GM19372 (cell line): ENCODE measurements at regions not wholly inside any gene's neighbourhood (a gene's known extent, or its start where the extent isn't known, plus 50 kb on each side); places are given as distances from the start of the nearest gene placed in this dataset.

Experiments
- ATAC-seq: cut with Tn5 transposase; IDR thresholded peaks from one replicate; pipeline ENCODE4 v1.9.1; 2021; ENCODE audit warnings: mild to moderate bottlenecking, low read depth, moderate library complexity; ENCODE audit not compliant: unreplicated experiment

GRCh38 chr15:62941699-62942098 lies 100.8 kb upstream of the TPM1 start:
- ATAC-seq = no peak

DNA sequence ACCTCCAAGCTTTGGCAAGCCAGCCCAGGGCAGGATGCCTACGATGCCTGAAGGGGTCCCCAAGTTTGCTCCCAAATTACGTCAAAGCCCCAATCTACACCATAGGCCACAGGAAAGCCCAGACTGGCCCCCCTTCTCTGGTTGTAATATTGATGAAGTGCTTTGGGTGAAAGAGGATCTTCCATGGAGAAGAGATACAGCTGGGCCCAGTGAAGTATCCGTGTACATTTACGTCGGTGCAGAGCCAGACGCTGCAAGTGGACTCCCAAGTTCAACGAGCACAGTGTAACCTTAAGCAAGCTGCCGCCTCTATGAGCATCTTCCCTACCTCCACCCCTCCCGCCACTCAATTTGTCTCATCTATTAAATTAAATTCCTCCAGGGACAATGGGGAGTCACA lies 100.1 kb upstream of the TPM1 start:
- no peak for ATAC-seq

- no peak for ATAC-seq
Observed at GRCh38 chr15:62945063-62945462, 97.5 kb upstream of the TPM1 start.

DNA sequence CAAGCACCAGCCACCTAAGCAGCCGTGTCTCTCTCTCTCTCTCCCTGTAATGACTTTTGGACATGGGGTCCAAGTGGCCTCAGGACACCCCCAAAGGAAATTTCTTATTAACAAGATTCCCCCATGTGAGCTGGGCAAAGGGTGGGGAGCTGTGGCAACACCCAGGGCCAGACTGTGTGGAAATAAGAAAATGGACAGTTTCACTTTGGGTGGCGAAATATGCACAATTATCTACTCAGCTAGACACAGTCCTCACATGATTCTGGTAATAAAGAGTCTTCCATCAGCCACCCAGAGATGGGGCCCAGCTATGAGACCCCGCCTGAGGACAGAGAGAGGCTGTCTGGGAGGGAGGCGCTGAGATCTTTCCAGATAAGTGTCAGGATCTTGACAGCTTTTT lies 96.8 kb upstream of the TPM1 start:
- no peak for ATAC-seq

GRCh38 chr15:62946940-62947339 lies 95.6 kb upstream of the TPM1 start:
- no peak for ATAC-seq

- no peak for ATAC-seq
Observed at GRCh38 chr15:62950462-62950931, 92.0 kb upstream of the TPM1 start.

DNA sequence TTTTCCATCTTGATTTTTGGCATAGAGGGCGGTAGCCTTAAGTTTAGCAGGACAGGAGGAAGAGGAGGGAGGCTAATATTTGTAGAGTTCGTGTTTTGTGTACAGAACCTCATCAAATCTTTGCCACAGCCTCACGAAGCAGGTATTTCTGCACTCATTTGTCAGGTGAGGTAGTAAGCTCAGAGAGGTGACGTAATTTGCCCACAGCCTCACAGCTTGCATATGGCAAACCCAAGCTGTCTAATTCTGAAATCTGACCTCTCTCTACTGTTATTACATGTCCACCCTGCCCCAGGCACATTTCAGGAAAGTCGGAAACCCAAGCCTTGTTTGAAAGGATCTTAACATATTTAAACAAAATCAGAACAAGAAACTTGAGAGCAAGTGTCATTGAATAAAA lies 91.1 kb upstream of the TPM1 start:
- no peak for ATAC-seq

GRCh38 chr15:62953021-62953420 lies 89.5 kb upstream of the TPM1 start:
- ATAC-seq = no peak

DNA sequence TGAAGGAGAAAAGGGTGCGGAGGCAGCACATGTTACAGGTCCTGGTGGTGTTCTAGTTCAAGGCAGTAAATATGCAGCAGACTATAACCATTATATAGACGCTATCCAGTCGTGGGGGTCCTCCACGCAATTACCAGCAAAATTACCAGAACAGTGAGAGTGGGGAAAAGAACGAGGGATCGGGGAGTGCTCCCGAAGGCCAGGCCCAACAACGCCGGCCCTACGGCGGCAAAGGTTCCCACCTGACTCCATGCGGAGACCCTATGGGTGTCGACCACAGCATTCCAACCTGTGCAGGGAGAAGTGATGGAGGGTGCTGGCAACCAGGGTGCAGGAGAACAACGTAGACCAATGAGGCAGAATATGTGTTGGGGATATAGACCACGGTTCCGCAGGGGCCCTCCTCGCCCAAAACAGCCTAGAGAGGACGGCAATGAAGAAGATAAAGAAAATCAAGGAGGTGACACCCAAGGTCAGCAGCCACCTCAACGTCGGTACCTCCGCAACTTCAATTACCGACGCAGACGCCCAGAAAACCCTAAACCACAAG lies 89.0 kb upstream of the TPM1 start:
- no peak for ATAC-seq

DNA sequence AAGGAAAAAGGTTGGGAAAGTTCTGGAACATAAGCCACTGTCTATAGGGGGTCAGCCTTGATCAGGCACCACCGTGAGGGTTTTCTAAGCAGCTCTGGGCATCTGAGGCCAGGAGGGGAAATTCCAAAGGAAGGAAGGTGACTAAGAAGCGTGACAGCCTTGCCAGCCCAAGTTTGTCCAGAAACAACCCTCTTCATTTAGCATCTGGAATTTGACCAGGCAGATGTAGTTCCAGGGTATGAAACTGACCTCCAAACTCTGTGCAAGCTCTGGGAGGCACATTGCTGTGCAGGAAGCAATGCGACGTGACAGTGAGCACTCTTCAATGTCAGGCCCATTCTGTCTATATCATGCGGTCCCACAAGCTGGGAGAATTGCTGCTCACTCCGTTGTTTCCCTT lies 85.4 kb upstream of the TPM1 start:
- no peak for ATAC-seq

DNA sequence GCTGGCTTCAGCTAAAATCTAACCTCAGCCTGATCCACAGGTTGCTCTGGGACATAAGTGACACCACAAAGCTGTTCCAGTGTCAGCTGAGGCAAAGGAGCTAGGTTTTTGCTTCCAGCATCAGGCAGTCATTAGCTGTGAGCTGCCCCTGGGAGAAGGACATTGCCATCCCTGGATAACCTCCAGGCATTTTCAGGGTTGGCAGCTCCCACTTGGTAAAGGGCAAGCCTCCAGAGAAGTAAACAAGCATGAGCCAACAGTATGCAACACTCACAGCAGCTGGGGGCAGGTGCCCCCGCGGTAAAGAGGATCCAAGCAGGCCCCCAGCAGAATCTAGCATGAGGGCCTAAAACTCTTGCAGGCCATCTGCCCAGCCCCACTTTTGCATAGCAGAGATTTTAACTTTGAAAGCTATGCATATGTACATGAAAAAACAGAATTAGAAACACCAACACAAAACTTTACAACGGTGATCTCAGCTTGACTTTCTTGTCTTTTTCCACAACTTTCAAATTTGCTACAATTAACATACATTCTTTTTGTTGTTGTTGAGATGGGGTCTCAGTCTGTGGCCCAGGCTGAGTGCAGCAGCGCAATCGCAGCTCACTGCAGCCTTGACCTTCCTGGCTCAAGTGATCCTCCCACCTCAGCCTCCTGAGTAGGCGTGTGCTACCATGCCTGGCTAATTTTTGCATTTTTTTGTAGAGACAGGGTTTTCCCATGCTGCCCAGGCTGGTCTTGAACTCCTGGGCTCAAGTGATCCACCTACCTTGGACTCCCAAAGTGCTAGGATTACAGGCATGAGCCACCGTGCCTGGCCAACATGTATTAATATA lies 83.8 kb upstream of the TPM1 start:
- ATAC-seq = no peak

DNA sequence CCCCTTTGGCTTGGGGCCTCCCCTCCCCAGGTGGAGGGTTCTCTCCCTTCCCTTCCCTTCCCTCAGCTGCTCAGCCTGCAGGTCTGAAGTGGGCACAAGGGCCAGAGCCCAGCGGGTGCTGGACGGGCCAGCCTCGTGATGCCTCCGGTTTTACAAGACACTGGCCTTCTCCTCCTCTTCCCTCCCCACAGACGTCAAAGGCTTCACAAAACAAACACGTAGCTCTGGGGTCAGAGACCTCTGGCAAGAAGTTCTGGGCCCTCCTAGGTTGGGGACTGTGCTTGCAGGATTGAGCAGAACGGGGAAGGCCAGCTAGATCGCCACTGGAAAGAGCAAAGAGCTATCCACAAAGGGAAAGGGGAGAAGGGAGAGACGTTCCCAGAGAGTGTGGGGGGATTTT lies 81.4 kb upstream of the TPM1 start:
- ATAC-seq = no peak

GRCh38 chr15:62962101-62962995 lies 80.2 kb upstream of the TPM1 start:
- ATAC-seq = no peak

- ATAC-seq = no peak
Observed at GRCh38 chr15:62964251-62964650, 78.3 kb upstream of the TPM1 start.

DNA sequence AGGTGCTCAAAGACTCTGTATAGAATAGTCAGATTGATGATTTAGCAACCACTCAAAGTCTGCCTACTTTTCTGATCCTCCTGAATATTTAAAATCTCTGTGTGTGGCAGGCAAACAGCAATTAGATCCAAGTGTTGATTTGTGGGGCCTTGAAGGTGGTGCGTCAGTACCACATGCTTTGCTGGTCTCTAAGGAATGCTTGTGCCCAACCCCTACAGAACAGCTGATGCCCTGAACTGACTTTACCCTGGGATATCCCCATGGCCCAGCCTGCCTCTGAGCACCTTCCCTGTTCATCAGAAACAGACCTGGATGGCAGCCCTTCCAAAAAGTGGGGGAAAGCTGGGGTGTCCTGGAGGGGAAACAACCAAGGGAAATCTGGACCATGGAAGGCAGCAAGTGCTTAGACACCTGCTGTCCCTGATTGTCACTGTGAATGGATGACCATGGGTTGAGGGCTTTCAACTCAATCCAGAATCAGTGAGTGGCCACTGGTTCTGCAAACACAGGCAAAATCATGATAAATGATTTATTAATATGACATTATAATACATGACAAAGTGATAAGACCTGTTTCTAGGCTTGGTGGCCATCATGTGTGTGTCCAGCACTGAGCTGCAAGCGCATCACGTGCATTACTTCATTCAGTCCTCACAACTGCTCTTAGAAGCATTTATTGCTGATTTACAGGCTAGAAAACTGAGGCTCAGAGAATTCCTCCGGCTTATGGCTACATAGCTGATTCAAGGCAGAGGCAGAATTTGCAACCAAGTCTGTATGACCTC lies 76.1 kb upstream of the TPM1 start:
- no peak for ATAC-seq

DNA sequence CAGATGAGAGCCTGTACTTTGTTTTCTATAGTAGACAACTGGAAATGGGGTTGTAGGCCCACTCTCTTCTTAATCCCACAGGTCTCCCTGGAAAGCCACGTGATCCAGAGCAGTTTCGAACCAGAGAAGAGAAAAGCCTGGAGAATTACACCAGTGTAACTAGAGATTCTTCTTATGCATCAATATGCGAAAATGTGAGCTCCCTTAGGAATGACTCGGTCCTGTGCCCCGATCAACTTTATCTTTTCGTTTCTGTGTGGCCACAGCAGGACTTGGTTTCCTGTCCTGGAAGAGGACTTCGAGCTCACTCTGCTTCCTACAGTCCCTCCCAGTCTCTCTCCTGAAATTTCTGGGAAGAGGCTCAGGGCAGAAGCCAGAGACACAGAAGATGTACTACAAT lies 73.8 kb upstream of the TPM1 start:
- no peak for ATAC-seq

DNA sequence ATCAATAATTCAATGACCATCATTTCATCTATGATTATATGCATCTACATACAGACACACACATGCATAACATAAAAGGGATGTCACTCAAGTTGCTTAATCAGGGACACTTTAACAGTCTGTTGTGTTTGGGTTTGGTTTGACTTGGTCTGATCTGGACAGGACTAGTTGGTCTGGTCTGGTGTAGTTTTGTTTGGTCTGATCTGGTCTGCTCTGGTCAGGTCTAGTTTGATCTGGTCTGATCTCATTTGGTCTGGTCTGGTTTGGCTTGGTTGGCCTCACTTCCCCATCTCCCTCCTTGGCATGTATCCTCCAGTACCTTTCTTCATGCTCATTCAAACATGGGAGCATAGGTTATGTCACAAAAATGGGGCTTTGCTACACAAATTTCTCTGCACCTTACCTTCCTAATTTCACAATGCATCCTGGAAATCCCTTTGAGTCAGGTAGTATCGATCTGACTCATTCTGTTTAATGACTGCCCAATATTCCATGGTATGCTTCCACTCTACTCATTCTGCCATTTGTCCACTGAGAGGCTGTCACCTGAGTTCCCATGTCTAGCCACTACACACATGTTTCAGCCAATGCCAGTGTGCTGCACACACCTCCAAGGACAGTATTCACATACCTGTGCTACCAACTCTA lies 73.0 kb upstream of the TPM1 start:
- no peak for ATAC-seq

DNA sequence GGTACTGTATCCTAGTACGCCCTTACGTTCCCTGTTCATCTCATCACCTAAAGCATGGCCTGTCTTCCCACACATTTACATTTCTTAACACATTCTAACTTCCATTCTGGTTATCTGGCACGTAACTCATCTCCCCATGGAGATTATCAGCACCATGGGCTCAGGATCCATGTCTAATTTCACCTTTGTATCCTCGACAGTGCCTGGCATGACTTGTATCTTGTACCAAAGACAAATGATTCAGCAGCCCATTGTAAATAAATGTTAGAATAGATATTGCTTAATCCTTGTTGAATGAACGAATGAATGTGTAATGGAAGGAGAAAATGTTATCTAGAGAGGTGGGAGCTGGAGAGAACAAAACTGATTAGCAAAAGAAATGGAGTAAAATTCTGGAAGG lies 69.7 kb upstream of the TPM1 start:
- no peak for ATAC-seq

DNA sequence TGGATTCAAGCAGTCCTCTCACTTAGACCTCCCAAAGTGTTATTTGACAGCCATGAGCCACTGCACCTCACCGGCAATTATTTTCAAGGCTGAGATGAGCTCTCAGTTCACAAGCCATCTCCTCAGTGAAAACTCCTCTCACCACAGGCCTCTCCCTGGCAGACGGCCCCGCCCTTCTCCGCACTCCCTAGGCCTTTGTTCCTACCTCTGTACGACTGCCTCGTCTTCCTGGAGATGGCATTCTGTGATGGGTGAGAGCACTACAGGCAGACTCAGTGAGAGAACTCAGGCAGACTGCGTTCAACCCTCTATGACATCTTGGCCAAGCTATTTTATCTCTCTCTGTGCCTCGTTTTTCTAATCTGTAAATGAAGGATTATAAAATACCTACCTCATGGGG lies 67.0 kb upstream of the TPM1 start:
- no peak for ATAC-seq

- ATAC-seq = no peak
Observed at GRCh38 chr15:62976301-62976881, 66.2 kb upstream of the TPM1 start.
